GM21825 (cell line): ENCODE measurements at regions not wholly inside any gene's neighbourhood (a gene's known extent, or its start where the extent isn't known, plus 50 kb on each side); places are given as distances from the start of the nearest gene placed in this dataset.

ENCODE experiments used
- ATAC-seq: cut with Tn5 transposase; IDR thresholded peaks from one replicate; pipeline ENCODE4 v1.9.1; 2021; ENCODE audit warnings: mild to moderate bottlenecking, moderate library complexity; ENCODE audit not compliant: unreplicated experiment

- ATAC-seq: peak; percentile 9
These were observed 77.7 kb downstream of the ARF6 start for GRCh38 chr14:49970474-49971147.

GRCh38 chr14:49971156-49972130, 78.6 kb downstream of the ARF6 start:
- ATAC-seq: peak; percentile 84

- no peak for ATAC-seq
These were observed 79.3 kb downstream of the ARF6 start for GRCh38 chr14:49972131-49972671.

- ATAC-seq: no peak
These were observed 79.9 kb downstream of the ARF6 start for GRCh38 chr14:49972823-49973222.

- ATAC-seq: no peak
These were observed 82.4 kb downstream of the ARF6 start for GRCh38 chr14:49975276-49975675.

- no peak for ATAC-seq
These were observed 82.9 kb downstream of the ARF6 start for GRCh38 chr14:49975799-49976198.

- peak; percentile 74 for ATAC-seq
These were observed 84.4 kb downstream of the ARF6 start for GRCh38 chr14:49977126-49977841.

- no peak for ATAC-seq
These were observed 87.1 kb downstream of the ARF6 start for GRCh38 chr14:49980027-49980426.

- ATAC-seq: no peak
These were observed 89.2 kb downstream of the ARF6 start for GRCh38 chr14:49982082-49982481.

GRCh38 chr14:49982501-49982951, 89.6 kb downstream of the ARF6 start:
- ATAC-seq: no peak

- ATAC-seq: no peak
These were observed 91.5 kb downstream of the ARF6 start for GRCh38 chr14:49984424-49984823.

GRCh38 chr14:49986343-49987014, 93.6 kb downstream of the ARF6 start:
- ATAC-seq: no peak

GRCh38 chr14:49988080-49988990, 95.5 kb downstream of the ARF6 start:
- ATAC-seq: no peak

- no peak for ATAC-seq
These were observed 97.1 kb downstream of the ARF6 start for GRCh38 chr14:49989966-49990365.

GRCh38 chr14:49991491-49991890, 98.6 kb downstream of the ARF6 start:
- ATAC-seq: no peak

- no peak for ATAC-seq
These were observed 99.2 kb downstream of the ARF6 start for GRCh38 chr14:49992036-49992435.

- no peak for ATAC-seq
These were observed 99.6 kb downstream of the ARF6 start for GRCh38 chr14:49992448-49992847.

GRCh38 chr14:49992901-49993339, 100.0 kb downstream of the ARF6 start:
- peak; percentile 84 for ATAC-seq

- ATAC-seq: no peak
These were observed 100.7 kb downstream of the ARF6 start for GRCh38 chr14:49993565-49993964.
